HG02870 (cell line): ENCODE measurements at regions not wholly inside any gene's neighbourhood (a gene's known extent, or its start where the extent isn't known, plus 50 kb on each side); places are given as distances from the start of the nearest gene placed in this dataset.

ENCODE experiments used
- ATAC-seq: cut with Tn5 transposase; IDR thresholded peaks from one replicate; pipeline ENCODE4 v1.9.1; 2021; ENCODE audit warnings: mild to moderate bottlenecking, moderate library complexity; ENCODE audit not compliant: unreplicated experiment

- no peak for ATAC-seq
Measured at GRCh38 chr10:89879121-89879520, 177.7 kb downstream of the KIF20B start.

- ATAC-seq, result peak; percentile 41
Measured at GRCh38 chr10:89887406-89887805, 186.0 kb downstream of the KIF20B start.

GRCh38 chr10:89887830-89888229 is 186.4 kb downstream of the KIF20B start:
- ATAC-seq, result no peak

GRCh38 chr10:89888321-89889070 is 187.1 kb downstream of the KIF20B start:
- ATAC-seq, result peak; percentile 70

GRCh38 chr10:89889606-89890005 is 188.2 kb downstream of the KIF20B start:
- no peak for ATAC-seq

- ATAC-seq, result no peak
Measured at GRCh38 chr10:89891006-89891535, 189.7 kb downstream of the KIF20B start.

GRCh38 chr10:89894051-89894450 is 192.7 kb downstream of the KIF20B start:
- ATAC-seq, result no peak

- no peak for ATAC-seq
Measured at GRCh38 chr10:89900554-89900953, 199.2 kb downstream of the KIF20B start.

GRCh38 chr10:89901895-89902294 is 200.5 kb downstream of the KIF20B start:
- no peak for ATAC-seq

GRCh38 chr10:89904755-89905154 is 203.4 kb downstream of the KIF20B start:
- ATAC-seq, result no peak

GRCh38 chr10:89909752-89910151 is 208.4 kb downstream of the KIF20B start:
- no peak for ATAC-seq

GRCh38 chr10:89915021-89915420 is 213.6 kb downstream of the KIF20B start:
- ATAC-seq, result no peak

- ATAC-seq, result no peak
Measured at GRCh38 chr10:89915968-89916367, 214.6 kb downstream of the KIF20B start.

- ATAC-seq, result no peak
Measured at GRCh38 chr10:89916468-89917215, 215.3 kb downstream of the KIF20B start.

- no peak for ATAC-seq
Measured at GRCh38 chr10:89921403-89921802, 220.0 kb downstream of the KIF20B start.

GRCh38 chr10:89923661-89924060 is 222.3 kb downstream of the KIF20B start:
- ATAC-seq, result no peak

GRCh38 chr10:89924261-89924660 is 222.9 kb downstream of the KIF20B start:
- ATAC-seq, result no peak

- no peak for ATAC-seq
Measured at GRCh38 chr10:89926736-89927135, 225.3 kb downstream of the KIF20B start.

- no peak for ATAC-seq
Measured at GRCh38 chr10:89929282-89930026, 228.1 kb downstream of the KIF20B start.

GRCh38 chr10:89937494-89937893 is 236.1 kb downstream of the KIF20B start:
- ATAC-seq, result no peak

- no peak for ATAC-seq
Measured at GRCh38 chr10:89940076-89940475, 238.7 kb downstream of the KIF20B start.
